ENCODE measurements at regions not wholly inside any gene's neighbourhood (a gene's known extent, or its start where the extent isn't known, plus 50 kb on each side); places are given as distances from the start of the nearest gene placed in this dataset.

- no peak for TF ChIP-seq CTCF (IDR thresholded peaks at IDR 0.05)
- no peak for DNase-seq (ENCODE audit: low spot score)
- no peak overlapping the region for H3K27ac ChIP-seq
- H3K4me3 ChIP-seq, result no peak overlapping the region
These were observed 49.8 kb downstream of the PLCE1 start for GRCh38 chr10:94043431-94043990.

- TF ChIP-seq CTCF (IDR thresholded peaks at IDR 0.05), result no peak
- Histone ChIP-seq H3K4me3 (no peak overlapping the region), H3K27ac (no peak overlapping the region)
- DNase-seq (ENCODE audit: low spot score), result no peak
These were observed 52.4 kb downstream of the PLCE1 start for GRCh38 chr10:94046098-94046497.

- no peak for TF ChIP-seq CTCF (IDR thresholded peaks at IDR 0.05)
- H3K27ac ChIP-seq, result no peak overlapping the region
- H3K4me3 ChIP-seq, result no peak overlapping the region
- DNase-seq (ENCODE audit: low spot score), result no peak
These were observed 53.6 kb downstream of the PLCE1 start for GRCh38 chr10:94047293-94047692.

GRCh38 chr10:94049911-94050310, 56.2 kb downstream of the PLCE1 start:
- H3K27ac ChIP-seq, result no peak overlapping the region
- no peak for DNase-seq (ENCODE audit: low spot score)
- no peak for TF ChIP-seq CTCF (IDR thresholded peaks at IDR 0.05)
- H3K4me3 ChIP-seq, result no peak overlapping the region

- H3K27ac ChIP-seq, result no peak overlapping the region
- TF ChIP-seq CTCF (IDR thresholded peaks at IDR 0.05), result no peak
- no peak for DNase-seq (ENCODE audit: low spot score)
- no peak overlapping the region for H3K4me3 ChIP-seq
These were observed 58.5 kb downstream of the PLCE1 start for GRCh38 chr10:94052281-94052680.

GRCh38 chr10:94052866-94053791, 59.4 kb downstream of the PLCE1 start:
- no peak overlapping the region for H3K4me3 ChIP-seq
- no peak for DNase-seq (ENCODE audit: low spot score)
- no peak for TF ChIP-seq CTCF (IDR thresholded peaks at IDR 0.05)
- no peak overlapping the region for H3K27ac ChIP-seq

All from coronary artery (tissue), 2 donors.